Progenitor cell of endocrine pancreas (in vitro differentiated cells): ENCODE measurements at regions not wholly inside any gene's neighbourhood (a gene's known extent, or its start where the extent isn't known, plus 50 kb on each side); places are given as distances from the start of the nearest gene placed in this dataset.

Experiments used
- DNase-seq: peaks from one replicate; pipeline ENCODE4 v3.0.0; 2021; ENCODE audit warnings: low spot score; ENCODE audit not compliant: unreplicated experiment
- H3K27ac Mint-ChIP-seq: 2 replicates; pipeline ENCODE4 v1.8.0; 2021; ENCODE audit warnings: mild to moderate bottlenecking, moderate library complexity, mixed read lengths
- H3K27me3 Mint-ChIP-seq: 2 replicates; pipeline ENCODE4 v1.8.0; 2021; ENCODE audit warnings: mixed read lengths
- H3K36me3 Mint-ChIP-seq: 2 replicates; pipeline ENCODE4 v1.8.0; 2022; ENCODE audit warnings: mixed read lengths; ENCODE audit not compliant: insufficient read depth
- H3K4me1 Mint-ChIP-seq: 2 replicates; pipeline ENCODE4 v1.8.0; 2021; ENCODE audit warnings: low read depth, mixed read lengths
- H3K4me3 Mint-ChIP-seq: 2 replicates; pipeline ENCODE4 v1.8.0; 2021; ENCODE audit warnings: low read depth, mild to moderate bottlenecking, moderate library complexity, mixed read lengths
- H3K9me3 Mint-ChIP-seq: 2 replicates; pipeline ENCODE4 v1.8.0; 2021; ENCODE audit warnings: low read depth, mixed read lengths
- CTCF ChIP-seq: fragments of 200-600 bp; sonication (generic); IDR thresholded peaks from one replicate; pipeline ENCODE4 v1.5.0; 2021; ENCODE audit warnings: antibody characterized with exemption, mild to moderate bottlenecking; ENCODE audit not compliant: unreplicated experiment

GRCh38 chr4:129748991-129749390, 653.0 kb downstream of the C4orf33 start:
- Mint-ChIP-seq H3K36me3 (no peaks in the 10 kb centered on the region), H3K27me3 (no peaks in the 10 kb centered on the region), H3K27ac (no peak overlapping the region), H3K4me1 (no peaks in the 10 kb centered on the region), H3K4me3 (no peak overlapping the region), H3K9me3 (peaks cover 3% of the 10 kb centered on the region)
- TF ChIP-seq CTCF: no peak
- DNase-seq: no peak

- Mint-ChIP-seq H3K27me3 (no peaks in the 10 kb centered on the region), H3K4me1 (no peaks in the 10 kb centered on the region), H3K27ac (no peak overlapping the region), H3K9me3 (peaks cover 3% of the 10 kb centered on the region), H3K36me3 (no peaks in the 10 kb centered on the region), H3K4me3 (no peak overlapping the region)
- no peak for DNase-seq
- no peak for TF ChIP-seq CTCF
These were observed 655.7 kb downstream of the C4orf33 start for GRCh38 chr4:129751646-129752045.

- no peak for DNase-seq
- H3K27ac Mint-ChIP-seq: no peak overlapping the region
- TF ChIP-seq CTCF: no peak
- H3K4me3 Mint-ChIP-seq: no peak overlapping the region
- H3K9me3 Mint-ChIP-seq: no peaks in the 10 kb centered on the region
- H3K4me1 Mint-ChIP-seq: no peaks in the 10 kb centered on the region
- no peaks in the 10 kb centered on the region for H3K27me3 Mint-ChIP-seq
- H3K36me3 Mint-ChIP-seq: no peaks in the 10 kb centered on the region
These were observed 687.6 kb downstream of the C4orf33 start for GRCh38 chr4:129783596-129783995.

GRCh38 chr4:129788486-129788885, 692.5 kb downstream of the C4orf33 start:
- no peaks in the 10 kb centered on the region for H3K36me3 Mint-ChIP-seq
- H3K4me1 Mint-ChIP-seq: no peaks in the 10 kb centered on the region
- H3K27me3 Mint-ChIP-seq: no peaks in the 10 kb centered on the region
- no peak overlapping the region for H3K4me3 Mint-ChIP-seq
- no peaks in the 10 kb centered on the region for H3K9me3 Mint-ChIP-seq
- no peak for TF ChIP-seq CTCF
- no peak for DNase-seq
- no peak overlapping the region for H3K27ac Mint-ChIP-seq

GRCh38 chr4:129804461-129804981, 708.6 kb downstream of the C4orf33 start:
- Mint-ChIP-seq H3K36me3 (no peaks in the 10 kb centered on the region), H3K27me3 (no peaks in the 10 kb centered on the region), H3K4me3 (no peak overlapping the region), H3K4me1 (no peaks in the 10 kb centered on the region), H3K9me3 (no peaks in the 10 kb centered on the region), H3K27ac (no peak overlapping the region)
- TF ChIP-seq CTCF: no peak
- no peak for DNase-seq
